HepG2 (cell line): ENCODE measurements at regions not wholly inside any gene's neighbourhood (a gene's known extent, or its start where the extent isn't known, plus 50 kb on each side); places are given as distances from the start of the nearest gene placed in this dataset.

Source experiments
- ATAC-seq: fragments of 200-7000 bp; cut with Tn5 transposase; 3 replicates; pipeline ENCODE4 v1.9.1; 2020; ENCODE audit warnings: mild to moderate bottlenecking, moderate library complexity
- BruUV-seq: library from RNA; stranded (reverse); fragments of 400-500 nt; replicated peaks from 2 replicates; lab custom pipeline; 2021; lab: Mats Ljungman, UMichigan
- CTCF ChIA-PET: fragments of 300-600 bp; formaldehyde crosslinking; extraction: SDS; loops from one replicate; lab custom pipeline; 2021; ENCODE audit warnings: low total read pairs, inconsistent platforms, low intra/inter-chr PET ratio; lab: Yijun Ruan, JAX
- POLR2A ChIA-PET: fragments of 350-600 bp; sonication (Branson Sonifier 250); formaldehyde crosslinking; loops from one replicate; lab custom pipeline; 2020; ENCODE audit warnings: antibody characterized with exemption, inconsistent platforms; lab: Yijun Ruan, JAX
- DNase-seq: peaks from one replicate; pipeline ENCODE4 v3.0.0-alpha.2; 2015; ENCODE audit warnings: low spot score
- FAIRE-seq: peaks from 3 replicates; lab custom pipeline; 2011; peaks lifted over from hg19 to GRCh38; lab: Jason Lieb, UNC
- H2AFZ ChIP-seq: one replicate; pipeline ENCODE4 v1.6.1; 2011; ENCODE audit warnings: low read length, inconsistent platforms
- H3K27ac ChIP-seq: fragments of 300-600 bp; 3 replicates; pipeline ENCODE4 v1.8.0; 2011; ENCODE audit warnings: mixed run types, mild to moderate bottlenecking, mixed read lengths, low read length, inconsistent platforms; ENCODE audit not compliant: insufficient read depth; ENCODE audit errors: extremely low read length
- H3K27me3 ChIP-seq, 2 experiments: fragments of 200-600 bp in 1 of 2; 2 replicates in 1 of 2; 3 replicates in 1 of 2; pipeline versions ENCODE4 v1.6.0 to v1.8.0; 2011; ENCODE audit warnings: low read length in 2 of 2, mild to moderate bottlenecking in 2 of 2, moderate library complexity in 2 of 2, inconsistent platforms in 1 of 2; ENCODE audit not compliant: insufficient read depth in 2 of 2, control insufficient read depth in 1 of 2
- H3K36me3 ChIP-seq, 2 experiments: fragments of 200-600 bp in 1 of 2; replicated peaks in 1 of 2; 2 replicates in 1 of 2; 3 replicates in 1 of 2; pipeline versions ENCODE4 v1.5.1 to v1.8.0; 2011; ENCODE audit warnings: low read length in 2 of 2, inconsistent platforms in 1 of 2; ENCODE audit not compliant: insufficient read depth in 2 of 2, control insufficient read depth in 1 of 2
- H3K4me1 ChIP-seq: 2 replicates; pipeline ENCODE4 v1.5.1; 2012; ENCODE audit warnings: low read length, inconsistent platforms; ENCODE audit not compliant: insufficient read depth
- H3K4me2 ChIP-seq: 2 replicates; pipeline ENCODE4 v1.6.0; 2011; ENCODE audit warnings: low read depth, low read length, inconsistent platforms
- H3K4me3 ChIP-seq, 3 experiments: fragments of 200-600 bp in 1 of 3; sonication (generic), shearing (Covaris generic) in 1 of 3; replicated peaks in 1 of 3; 2 replicates each; pipeline ENCODE4 v1.5.1; 2011 to 2016; ENCODE audit warnings: low read length in 3 of 3, inconsistent platforms in 2 of 3, low read depth in 2 of 3, mild to moderate bottlenecking in 2 of 3, control low read depth in 1 of 3, mixed read lengths in 1 of 3; ENCODE audit not compliant: insufficient read depth in 1 of 3
- H3K79me2 ChIP-seq: one replicate; pipeline ENCODE4 v1.6.1; 2011; ENCODE audit warnings: low read length, inconsistent platforms; ENCODE audit not compliant: insufficient read depth
- H3K9ac ChIP-seq: 2 replicates; pipeline ENCODE4 v1.6.0; 2011; ENCODE audit warnings: mild to moderate bottlenecking, low read depth, low read length, inconsistent platforms; ENCODE audit not compliant: insufficient read depth
- H3K9me3 ChIP-seq: 2 replicates; pipeline ENCODE4 v1.5.1; 2012; ENCODE audit warnings: mild to moderate bottlenecking, low read length
- H4K20me1 ChIP-seq: 2 replicates; pipeline ENCODE4 v1.6.0; 2011; ENCODE audit warnings: inconsistent platforms, mild to moderate bottlenecking, low read length, moderate library complexity; ENCODE audit not compliant: insufficient read depth
- KMT2A ChIP-seq: sonication (generic); formaldehyde crosslinking; IDR thresholded peaks from 2 replicates; pipeline ENCODE4 v1.4.0; 2020; ENCODE audit warnings: missing genetic modification reagents
- NPAS2 ChIP-seq: sonication (generic); formaldehyde crosslinking; IDR thresholded peaks from 2 replicates; pipeline ENCODE4 v1.8.0; 2022; ENCODE audit warnings: mild to moderate bottlenecking, missing genetic modification reagents, borderline replicate concordance
- PAX8 ChIP-seq: sonication (generic); formaldehyde crosslinking; IDR thresholded peaks from 2 replicates; pipeline ENCODE4 v1.8.0; 2022; ENCODE audit warnings: mild to moderate bottlenecking, missing genetic modification reagents, borderline replicate concordance
- STAT5B ChIP-seq: sonication (generic); formaldehyde crosslinking; IDR thresholded peaks from 2 replicates; pipeline ENCODE4 v1.4.0; 2020; ENCODE audit warnings: missing genetic modification reagents
- ZEB1 ChIP-seq: IDR thresholded peaks from 2 replicates; pipeline ENCODE4 v1.6.1; 2012; ENCODE audit warnings: mild to moderate bottlenecking, low read depth, inconsistent platforms; ENCODE audit not compliant: insufficient replicate concordance
- ZMYM4 ChIP-seq: sonication (generic); formaldehyde crosslinking; IDR thresholded peaks from 2 replicates; pipeline ENCODE4 v1.8.1; 2023; ENCODE audit warnings: mild to moderate bottlenecking, missing genetic modification reagents
- ZNF12 ChIP-seq: sonication (generic); formaldehyde crosslinking; IDR thresholded peaks from 2 replicates; pipeline ENCODE4 v1.5.0; 2020; ENCODE audit warnings: missing genetic modification reagents
- ZNF780A ChIP-seq: sonication (generic); formaldehyde crosslinking; IDR thresholded peaks from 2 replicates; pipeline ENCODE4 v1.8.0; 2022; ENCODE audit warnings: mild to moderate bottlenecking, missing genetic modification reagents, moderate library complexity
- ZNF841 ChIP-seq: sonication (generic); formaldehyde crosslinking; IDR thresholded peaks from 2 replicates; pipeline ENCODE4 v1.8.1; 2023; ENCODE audit warnings: missing genetic modification reagents, borderline replicate concordance
- WGBS: methylation state at CpG from one replicate; pipeline ENCODE4 v1.1.6; 2017; ENCODE audit warnings: low lambda C conversion rate; 5-methylcytosine and 5-hydroxymethylcytosine counted together
- in situ Hi-C: cut with HindIII; loops from 2 replicates; pipeline ENCODE4 v1.10.0; 2017; ENCODE audit warnings: low pct_unique_long_range_greater_than_20kb; ENCODE audit not compliant: extremely low pct_ligation_motif_present
- intact Hi-C: fragments of 100-400 bp; cut with micrococcal nuclease; formaldehyde crosslinking; loops from one replicate; pipeline ENCODE4 v1.10.0; 2022; ENCODE audit not compliant: unreplicated experiment
- TF ChIP-seq, protein P1 (sequence below): sonication (generic); formaldehyde crosslinking; IDR thresholded peaks from 2 replicates; pipeline ENCODE4 v1.8.0; 2022; ENCODE audit warnings: mild to moderate bottlenecking, missing genetic modification reagents; ENCODE audit not compliant: insufficient replicate concordance
- TF ChIP-seq, protein P2 (sequence below): IDR thresholded peaks from 2 replicates; pipeline ENCODE4 v1.6.1; 2016
- TF ChIP-seq, protein P3 (sequence below): sonication (generic); formaldehyde crosslinking; IDR thresholded peaks from 2 replicates; pipeline ENCODE4 v1.4.0; 2020; ENCODE audit warnings: missing genetic modification reagents
- TF ChIP-seq, protein P4 (sequence below): sonication (generic); formaldehyde crosslinking; IDR thresholded peaks from 2 replicates; pipeline ENCODE4 v1.4.0; 2020; ENCODE audit warnings: low read depth, mild to moderate bottlenecking, missing genetic modification reagents
- TF ChIP-seq, protein P5 (sequence below): sonication (generic); formaldehyde crosslinking; IDR thresholded peaks from 2 replicates; pipeline ENCODE4 v1.5.1; 2020; ENCODE audit warnings: missing genetic modification reagents, mild to moderate bottlenecking, borderline replicate concordance

DNA sequence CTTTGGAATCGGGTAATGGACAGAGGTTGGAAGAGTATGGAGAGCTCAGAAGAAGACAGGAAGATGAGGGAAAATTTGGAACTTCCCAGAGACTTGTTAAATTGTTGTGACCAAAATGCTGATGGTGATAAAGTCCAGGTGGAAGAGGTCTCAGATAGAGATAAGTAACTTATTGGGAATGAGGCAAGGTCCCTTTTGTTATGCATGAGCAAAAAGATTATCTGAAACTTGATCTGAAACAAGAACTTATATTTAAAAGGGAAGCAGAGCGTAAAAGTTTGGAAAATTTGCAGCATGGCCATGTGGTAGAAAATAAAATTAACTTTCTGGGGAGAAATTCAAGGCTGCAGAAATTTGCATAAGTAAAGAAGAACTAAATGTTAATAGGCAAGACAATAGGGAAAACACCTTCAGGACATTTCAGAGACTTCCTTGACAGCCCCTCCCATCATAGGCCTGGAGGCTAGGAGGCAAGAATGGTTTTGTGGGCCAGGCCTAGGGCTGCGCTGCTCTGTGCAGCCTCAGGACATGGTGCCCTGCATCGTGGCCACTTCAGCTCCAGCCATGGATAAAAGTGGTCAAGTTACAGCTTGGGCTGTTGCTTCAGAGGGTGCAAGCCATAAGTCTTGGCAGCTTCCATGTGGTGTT, 425.7 kb upstream of the PRICKLE1 start:
- no peak for FAIRE-seq
- intact Hi-C loops = no loop called here
- no peaks in the 10 kb centered on the region for H3K27me3 ChIP-seq
- TF ChIP-seq ZNF12 (CRISPR knock-in tag) (no peak), ZNF780A (CRISPR knock-in tag) (no peak), KMT2A (CRISPR knock-in tag) (no peak), ZMYM4 (CRISPR knock-in tag) (no peak), PAX8 (no peak), ZNF841 (CRISPR knock-in tag) (no peak), NPAS2 (CRISPR knock-in tag) (no peak), STAT5B (CRISPR knock-in tag) (no peak), ZEB1 (no peak)
- TF ChIP-seq, protein P1, sequence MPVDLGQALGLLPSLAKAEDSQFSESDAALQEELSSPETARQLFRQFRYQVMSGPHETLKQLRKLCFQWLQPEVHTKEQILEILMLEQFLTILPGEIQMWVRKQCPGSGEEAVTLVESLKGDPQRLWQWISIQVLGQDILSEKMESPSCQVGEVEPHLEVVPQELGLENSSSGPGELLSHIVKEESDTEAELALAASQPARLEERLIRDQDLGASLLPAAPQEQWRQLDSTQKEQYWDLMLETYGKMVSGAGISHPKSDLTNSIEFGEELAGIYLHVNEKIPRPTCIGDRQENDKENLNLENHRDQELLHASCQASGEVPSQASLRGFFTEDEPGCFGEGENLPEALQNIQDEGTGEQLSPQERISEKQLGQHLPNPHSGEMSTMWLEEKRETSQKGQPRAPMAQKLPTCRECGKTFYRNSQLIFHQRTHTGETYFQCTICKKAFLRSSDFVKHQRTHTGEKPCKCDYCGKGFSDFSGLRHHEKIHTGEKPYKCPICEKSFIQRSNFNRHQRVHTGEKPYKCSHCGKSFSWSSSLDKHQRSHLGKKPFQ = no peak
- TF ChIP-seq, protein P2, sequence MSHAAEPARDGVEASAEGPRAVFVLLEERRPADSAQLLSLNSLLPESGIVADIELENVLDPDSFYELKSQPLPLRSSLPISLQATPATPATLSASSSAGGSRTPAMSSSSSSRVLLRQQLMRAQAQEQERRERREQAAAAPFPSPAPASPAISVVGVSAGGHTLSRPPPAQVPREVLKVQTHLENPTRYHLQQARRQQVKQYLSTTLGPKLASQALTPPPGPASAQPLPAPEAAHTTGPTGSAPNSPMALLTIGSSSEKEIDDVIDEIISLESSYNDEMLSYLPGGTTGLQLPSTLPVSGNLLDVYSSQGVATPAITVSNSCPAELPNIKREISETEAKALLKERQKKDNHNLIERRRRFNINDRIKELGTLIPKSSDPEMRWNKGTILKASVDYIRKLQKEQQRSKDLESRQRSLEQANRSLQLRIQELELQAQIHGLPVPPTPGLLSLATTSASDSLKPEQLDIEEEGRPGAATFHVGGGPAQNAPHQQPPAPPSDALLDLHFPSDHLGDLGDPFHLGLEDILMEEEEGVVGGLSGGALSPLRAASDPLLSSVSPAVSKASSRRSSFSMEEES (CRISPR knock-in tag) = no peak
- TF ChIP-seq, protein P3, sequence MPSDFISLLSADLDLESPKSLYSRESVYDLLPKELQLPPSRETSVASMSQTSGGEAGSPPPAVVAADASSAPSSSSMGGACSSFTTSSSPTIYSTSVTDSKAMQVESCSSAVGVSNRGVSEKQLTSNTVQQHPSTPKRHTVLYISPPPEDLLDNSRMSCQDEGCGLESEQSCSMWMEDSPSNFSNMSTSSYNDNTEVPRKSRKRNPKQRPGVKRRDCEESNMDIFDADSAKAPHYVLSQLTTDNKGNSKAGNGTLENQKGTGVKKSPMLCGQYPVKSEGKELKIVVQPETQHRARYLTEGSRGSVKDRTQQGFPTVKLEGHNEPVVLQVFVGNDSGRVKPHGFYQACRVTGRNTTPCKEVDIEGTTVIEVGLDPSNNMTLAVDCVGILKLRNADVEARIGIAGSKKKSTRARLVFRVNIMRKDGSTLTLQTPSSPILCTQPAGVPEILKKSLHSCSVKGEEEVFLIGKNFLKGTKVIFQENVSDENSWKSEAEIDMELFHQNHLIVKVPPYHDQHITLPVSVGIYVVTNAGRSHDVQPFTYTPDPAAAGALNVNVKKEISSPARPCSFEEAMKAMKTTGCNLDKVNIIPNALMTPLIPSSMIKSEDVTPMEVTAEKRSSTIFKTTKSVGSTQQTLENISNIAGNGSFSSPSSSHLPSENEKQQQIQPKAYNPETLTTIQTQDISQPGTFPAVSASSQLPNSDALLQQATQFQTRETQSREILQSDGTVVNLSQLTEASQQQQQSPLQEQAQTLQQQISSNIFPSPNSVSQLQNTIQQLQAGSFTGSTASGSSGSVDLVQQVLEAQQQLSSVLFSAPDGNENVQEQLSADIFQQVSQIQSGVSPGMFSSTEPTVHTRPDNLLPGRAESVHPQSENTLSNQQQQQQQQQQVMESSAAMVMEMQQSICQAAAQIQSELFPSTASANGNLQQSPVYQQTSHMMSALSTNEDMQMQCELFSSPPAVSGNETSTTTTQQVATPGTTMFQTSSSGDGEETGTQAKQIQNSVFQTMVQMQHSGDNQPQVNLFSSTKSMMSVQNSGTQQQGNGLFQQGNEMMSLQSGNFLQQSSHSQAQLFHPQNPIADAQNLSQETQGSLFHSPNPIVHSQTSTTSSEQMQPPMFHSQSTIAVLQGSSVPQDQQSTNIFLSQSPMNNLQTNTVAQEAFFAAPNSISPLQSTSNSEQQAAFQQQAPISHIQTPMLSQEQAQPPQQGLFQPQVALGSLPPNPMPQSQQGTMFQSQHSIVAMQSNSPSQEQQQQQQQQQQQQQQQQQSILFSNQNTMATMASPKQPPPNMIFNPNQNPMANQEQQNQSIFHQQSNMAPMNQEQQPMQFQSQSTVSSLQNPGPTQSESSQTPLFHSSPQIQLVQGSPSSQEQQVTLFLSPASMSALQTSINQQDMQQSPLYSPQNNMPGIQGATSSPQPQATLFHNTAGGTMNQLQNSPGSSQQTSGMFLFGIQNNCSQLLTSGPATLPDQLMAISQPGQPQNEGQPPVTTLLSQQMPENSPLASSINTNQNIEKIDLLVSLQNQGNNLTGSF (CRISPR knock-in tag) = no peak
- TF ChIP-seq, protein P4, sequence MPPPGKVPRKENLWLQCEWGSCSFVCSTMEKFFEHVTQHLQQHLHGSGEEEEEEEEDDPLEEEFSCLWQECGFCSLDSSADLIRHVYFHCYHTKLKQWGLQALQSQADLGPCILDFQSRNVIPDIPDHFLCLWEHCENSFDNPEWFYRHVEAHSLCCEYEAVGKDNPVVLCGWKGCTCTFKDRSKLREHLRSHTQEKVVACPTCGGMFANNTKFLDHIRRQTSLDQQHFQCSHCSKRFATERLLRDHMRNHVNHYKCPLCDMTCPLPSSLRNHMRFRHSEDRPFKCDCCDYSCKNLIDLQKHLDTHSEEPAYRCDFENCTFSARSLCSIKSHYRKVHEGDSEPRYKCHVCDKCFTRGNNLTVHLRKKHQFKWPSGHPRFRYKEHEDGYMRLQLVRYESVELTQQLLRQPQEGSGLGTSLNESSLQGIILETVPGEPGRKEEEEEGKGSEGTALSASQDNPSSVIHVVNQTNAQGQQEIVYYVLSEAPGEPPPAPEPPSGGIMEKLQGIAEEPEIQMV = no peak
- TF ChIP-seq, protein P5, sequence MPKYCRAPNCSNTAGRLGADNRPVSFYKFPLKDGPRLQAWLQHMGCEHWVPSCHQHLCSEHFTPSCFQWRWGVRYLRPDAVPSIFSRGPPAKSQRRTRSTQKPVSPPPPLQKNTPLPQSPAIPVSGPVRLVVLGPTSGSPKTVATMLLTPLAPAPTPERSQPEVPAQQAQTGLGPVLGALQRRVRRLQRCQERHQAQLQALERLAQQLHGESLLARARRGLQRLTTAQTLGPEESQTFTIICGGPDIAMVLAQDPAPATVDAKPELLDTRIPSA (CRISPR knock-in tag) = no peak

More for the DNA sequence above, 425.7 kb upstream of the PRICKLE1 start:
- in situ Hi-C loops = no loop called here
- Histone ChIP-seq H3K79me2 (no peaks in the 10 kb centered on the region), H3K27ac (no peak overlapping the region), H3K9me3 (peaks cover 7% of the 10 kb centered on the region; the same call in 1 of the 2 replicates), H2AFZ (no peak overlapping the region), H4K20me1 (no peaks in the 10 kb centered on the region), H3K9ac (no peak overlapping the region), H3K4me1 (no peaks in the 10 kb centered on the region), H3K4me2 (no peak overlapping the region), H3K36me3 (no peaks in the 10 kb centered on the region), H3K4me3 (no peak overlapping the region)
- WGBS = 2% methylated on average over 3 of the region's 4 CpGs
- no TSS peak for BruUV-seq
- POLR2A ChIA-PET = no interaction called here
- ATAC-seq (no peak), DNase-seq (no peak)
- CTCF ChIA-PET = no interaction called here
